ENCODE measurements at regions not wholly inside any gene's neighbourhood (a gene's known extent, or its start where the extent isn't known, plus 50 kb on each side); places are given as distances from the start of the nearest gene placed in this dataset.
"Not testable (repeated sequence)": the region's sequence is repeated elsewhere in the genome, so short reads cannot be mapped to it uniquely, and the experiment has no call there.

DNA sequence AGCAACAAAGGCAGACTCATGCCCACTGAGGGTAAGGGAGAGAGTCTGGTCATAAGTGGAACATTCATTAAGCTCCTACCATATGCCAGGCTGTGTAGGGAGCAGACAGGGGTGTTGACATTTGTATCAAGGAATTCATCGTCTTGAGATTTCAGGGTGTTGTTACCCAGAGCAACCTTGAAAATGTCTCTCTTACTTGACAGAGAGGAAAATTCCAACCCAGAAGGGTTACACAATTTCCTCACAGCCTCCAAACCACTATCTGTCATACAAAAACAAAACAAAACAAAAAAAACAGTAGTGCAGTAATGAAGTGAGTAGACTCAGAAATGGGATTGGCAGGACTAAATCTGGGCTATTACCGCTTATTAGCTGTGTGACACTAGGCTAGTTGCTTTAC lies 113.2 kb downstream of the MIAT start:
- DNase-seq = no peak

GRCh38 chr22:26773054-26773453 lies 115.7 kb downstream of the MIAT start:
- not testable (repeated sequence) for DNase-seq

DNA sequence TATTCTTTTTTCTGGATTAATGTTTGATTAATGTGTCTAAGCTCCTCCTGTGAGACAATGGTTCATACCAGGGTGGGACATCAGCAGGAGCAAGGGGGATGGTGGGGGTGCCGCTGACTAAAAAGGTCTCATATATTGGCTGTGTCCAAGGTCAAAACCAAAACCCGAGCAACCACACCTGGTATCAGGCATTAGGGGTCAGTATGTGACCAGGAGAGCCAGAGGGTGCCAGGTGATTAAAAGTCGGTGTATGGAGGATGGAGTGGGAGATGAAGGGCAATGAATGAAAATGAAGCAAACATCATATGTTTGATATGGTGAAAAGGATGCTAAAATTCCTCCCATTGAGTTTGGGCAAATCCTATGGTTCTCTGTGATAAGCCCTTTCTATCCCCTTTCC lies 118.0 kb downstream of the MIAT start:
- no peak for DNase-seq

GRCh38 chr22:26777156-26777801 lies 119.9 kb downstream of the MIAT start:
- DNase-seq = no peak

GRCh38 chr22:26778372-26778771 lies 121.0 kb downstream of the MIAT start:
- no peak for DNase-seq

GRCh38 chr22:26779108-26779507 lies 121.7 kb downstream of the MIAT start:
- DNase-seq = no peak

DNA sequence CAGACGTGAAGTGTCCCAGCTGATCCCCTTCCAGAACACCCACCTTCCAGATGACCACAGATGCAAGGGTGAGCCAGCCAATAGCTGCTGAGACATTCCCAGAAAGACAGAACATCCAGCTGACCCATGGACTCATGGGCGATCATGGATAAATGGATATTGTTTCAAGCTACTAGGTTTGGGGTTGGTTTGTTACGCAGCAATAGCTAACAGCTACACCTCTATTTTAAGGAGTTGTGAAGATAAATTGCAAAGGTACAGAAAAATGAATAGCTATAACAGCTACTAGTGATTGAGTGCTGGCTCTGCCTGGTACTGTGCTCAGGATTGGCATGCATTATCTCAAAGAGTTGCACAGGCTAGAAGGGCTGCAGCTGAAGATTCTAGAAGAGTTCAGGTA lies 122.5 kb downstream of the MIAT start:
- no peak for DNase-seq

GRCh38 chr22:26780521-26780920 lies 123.1 kb downstream of the MIAT start:
- no peak for DNase-seq

- DNase-seq = no peak
Observed at GRCh38 chr22:26781062-26781461, 123.7 kb downstream of the MIAT start.

- no peak for DNase-seq
Observed at GRCh38 chr22:26781596-26781995, 124.2 kb downstream of the MIAT start.

GRCh38 chr22:26783885-26784284 lies 126.5 kb downstream of the MIAT start:
- no peak for DNase-seq

DNA sequence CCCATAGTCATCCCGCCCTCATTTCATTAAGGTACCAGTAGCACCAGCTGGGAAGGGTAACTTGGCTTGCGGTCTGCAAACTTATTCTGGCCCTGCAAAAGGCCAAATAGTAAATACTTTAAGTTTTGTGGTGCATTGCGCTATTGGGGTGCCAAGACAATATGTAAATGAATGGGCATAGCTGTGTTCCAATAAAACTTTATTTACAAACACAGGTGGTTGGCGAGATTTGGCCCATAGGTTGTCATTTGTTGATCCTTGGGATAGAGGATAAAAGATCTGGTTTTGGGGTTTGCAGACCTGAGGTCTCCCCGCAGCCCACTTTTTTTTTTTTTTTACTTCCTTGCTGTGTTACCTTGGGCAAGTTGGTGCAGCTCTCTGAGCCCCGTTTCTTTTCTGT lies 127.4 kb downstream of the MIAT start:
- DNase-seq = no peak

GRCh38 chr22:26785932-26786331 lies 128.5 kb downstream of the MIAT start:
- DNase-seq = no peak

- no peak for DNase-seq
Observed at GRCh38 chr22:26786398-26786797, 129.0 kb downstream of the MIAT start.

DNA sequence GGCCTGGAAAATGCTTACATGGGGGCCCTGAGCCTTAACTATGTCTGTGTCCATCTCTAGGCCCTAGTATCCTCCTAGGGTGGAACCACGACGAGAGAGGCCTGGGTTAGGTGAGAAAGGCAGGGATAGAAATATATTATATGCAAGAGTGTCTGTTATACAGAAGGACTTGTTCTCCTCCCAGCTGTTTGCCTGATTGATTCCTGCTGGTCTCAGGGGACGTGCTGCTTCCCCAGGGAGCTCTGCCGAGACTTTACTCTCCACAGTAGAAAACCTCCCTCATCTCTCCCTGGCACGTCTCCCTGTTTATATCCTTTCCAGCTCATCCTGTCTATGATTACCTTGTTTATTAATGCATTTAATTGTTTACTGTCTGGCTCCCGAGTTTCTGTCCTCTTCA lies 132.6 kb downstream of the MIAT start:
- no peak for DNase-seq

DNA sequence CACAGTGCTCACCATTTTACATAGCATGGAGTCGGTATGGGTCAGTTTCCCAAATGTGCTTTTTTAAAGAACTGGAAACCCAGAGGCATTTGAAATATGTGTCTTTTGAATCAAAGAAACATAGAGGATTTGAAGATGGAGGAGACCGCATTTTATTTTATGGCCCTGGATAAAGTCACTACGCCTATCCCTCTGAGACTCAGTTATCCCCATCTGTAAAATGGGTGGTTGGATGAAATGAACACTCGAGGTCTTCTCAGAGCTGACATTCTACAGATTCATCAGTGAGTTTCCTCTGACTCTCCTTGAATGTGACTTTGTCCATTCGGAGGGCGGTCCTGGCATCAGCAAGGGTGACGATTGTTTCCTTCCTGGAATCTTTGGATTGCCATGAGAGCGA lies 135.1 kb downstream of the MIAT start:
- DNase-seq = no peak

DNA sequence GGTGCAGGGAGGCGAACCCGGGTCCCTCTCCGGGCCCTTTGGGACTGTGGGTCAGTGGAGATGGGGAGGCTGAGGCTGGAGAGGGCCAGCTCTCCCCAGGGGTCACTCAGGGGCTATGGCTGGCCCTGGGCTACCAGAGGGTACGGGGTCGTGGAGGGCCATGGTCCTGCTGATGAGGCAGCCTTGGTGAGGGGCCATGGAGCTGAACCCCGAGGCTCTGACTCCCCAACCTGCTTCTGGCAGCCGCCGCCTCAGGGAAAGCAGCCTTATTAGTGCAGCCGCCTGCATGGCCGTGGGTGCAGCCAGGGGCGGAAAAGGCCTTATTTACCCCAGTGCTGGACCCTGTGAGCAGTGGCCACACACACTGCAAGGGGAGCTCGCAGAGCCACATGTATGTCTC lies 139.4 kb downstream of the MIAT start:
- no peak for DNase-seq

DNA sequence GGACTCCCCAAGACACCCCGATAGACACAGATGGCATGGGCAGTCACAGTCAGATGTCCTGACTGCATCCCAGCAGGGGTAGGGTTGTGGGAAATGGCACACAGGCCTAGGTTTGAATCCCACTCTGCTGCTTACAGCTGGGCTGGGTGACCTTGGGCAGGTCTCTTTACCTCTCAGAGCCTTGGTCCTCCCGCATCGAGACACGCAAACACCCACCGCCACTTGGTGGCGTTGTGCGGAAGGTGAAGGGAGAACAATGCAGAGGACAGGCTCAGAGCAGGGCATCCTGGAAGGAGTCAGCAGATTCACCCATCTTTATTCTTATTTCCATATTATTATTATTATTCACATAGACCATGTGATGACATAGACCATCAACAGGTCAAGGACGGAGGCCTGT lies 140.5 kb downstream of the MIAT start:
- DNase-seq = no peak

GRCh38 chr22:26798462-26799065 lies 141.2 kb downstream of the MIAT start:
- DNase-seq = no peak

DNA sequence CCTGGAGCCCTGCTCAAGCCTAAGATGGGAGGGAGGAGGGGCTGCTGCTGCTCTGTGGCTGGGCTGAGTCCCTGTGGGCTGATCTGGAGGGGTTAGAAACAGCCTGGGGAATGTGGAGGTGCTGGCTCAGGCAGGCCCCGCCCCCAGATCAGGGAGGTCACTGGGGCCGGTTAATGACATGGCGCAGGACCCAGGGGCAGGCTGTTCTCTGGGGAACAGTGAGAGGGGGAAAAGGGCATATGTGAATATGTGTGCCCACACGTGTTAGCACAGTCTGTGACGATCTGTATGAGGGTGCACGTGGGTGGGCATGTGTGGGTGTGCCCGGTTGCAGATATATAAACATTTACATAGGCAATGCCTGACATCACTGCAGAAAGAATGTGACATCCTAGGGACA lies 143.5 kb downstream of the MIAT start:
- no peak for DNase-seq

DNA sequence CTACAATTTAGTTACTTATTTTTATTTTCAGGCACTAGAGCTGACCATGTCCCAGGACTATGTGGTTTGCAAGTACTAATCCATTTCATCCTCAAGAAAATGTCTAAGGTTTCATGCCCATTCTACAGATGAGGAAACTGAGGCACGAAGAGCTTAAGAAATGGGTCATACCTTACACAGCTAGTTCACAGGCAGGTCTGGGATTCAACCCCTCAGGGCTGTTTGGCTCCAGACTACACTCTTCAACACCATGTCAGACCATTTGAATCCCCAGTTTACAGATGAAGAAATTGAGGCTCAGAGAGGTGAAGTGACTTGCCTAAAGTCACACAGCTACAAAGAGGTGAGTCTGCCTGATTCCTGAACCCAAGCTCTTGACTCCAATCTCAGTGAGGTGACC lies 144.1 kb downstream of the MIAT start:
- DNase-seq = no peak

DNA sequence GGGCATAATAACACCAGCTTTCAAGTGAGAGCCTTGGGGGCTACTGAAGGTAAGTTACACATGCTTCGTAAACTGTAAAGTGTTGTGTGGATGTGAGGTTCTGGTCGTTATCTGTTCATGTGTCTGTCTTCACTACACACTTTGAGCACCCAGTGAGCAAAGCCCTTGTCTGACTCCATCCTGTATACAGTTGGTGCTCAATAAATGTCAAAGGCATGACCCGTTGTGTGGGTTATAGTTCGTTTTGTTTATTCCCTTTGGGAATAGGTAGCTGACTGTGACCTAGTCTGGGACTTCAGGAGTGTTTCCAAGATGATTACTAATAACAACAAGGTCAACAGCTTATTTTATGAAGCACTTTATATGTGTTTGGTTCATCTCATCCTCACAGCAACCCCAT lies 146.9 kb downstream of the MIAT start:
- no peak for DNase-seq

- no peak for DNase-seq
Observed at GRCh38 chr22:26804911-26805539, 147.6 kb downstream of the MIAT start.

DNA sequence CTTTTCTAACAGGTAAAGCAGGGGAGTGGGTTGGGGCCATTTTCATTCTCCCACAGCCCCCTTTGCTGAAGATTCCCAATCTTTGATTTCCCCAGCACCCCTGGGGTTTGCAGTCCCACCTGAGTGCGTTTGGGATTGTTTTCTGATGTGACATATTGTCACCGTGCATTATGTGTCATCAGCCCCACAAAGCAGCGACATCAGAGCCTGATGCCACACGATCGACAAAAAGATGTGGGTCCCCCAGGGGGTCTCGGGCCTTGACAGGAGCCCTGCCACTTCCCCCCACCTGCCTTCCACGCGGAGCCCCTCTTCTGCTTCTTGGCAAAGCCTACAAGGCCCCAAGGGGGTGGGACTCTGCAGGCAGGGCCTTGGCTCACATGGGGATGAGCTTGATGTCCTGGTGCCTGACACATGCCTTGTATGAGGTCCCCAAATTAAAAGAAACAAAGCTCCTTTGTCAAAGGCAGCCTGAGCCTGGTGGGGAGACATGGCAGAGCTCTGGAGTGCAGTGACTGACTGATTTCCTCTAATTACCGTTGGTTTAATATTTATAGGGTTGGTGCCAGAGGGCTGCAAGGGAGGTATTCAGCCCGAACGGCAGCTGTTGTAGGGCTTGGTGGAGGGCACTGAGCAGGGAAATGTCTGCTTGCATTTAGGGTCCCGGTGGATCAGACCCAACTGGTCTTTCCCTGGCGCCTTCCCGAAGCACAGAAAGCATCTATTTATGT lies 149.2 kb downstream of the MIAT start:
- no peak for DNase-seq
